B cell (primary cell): ENCODE measurements at regions not wholly inside any gene's neighbourhood (a gene's known extent, or its start where the extent isn't known, plus 50 kb on each side); places are given as distances from the start of the nearest gene placed in this dataset.

Experiments used
- EZH2 ChIP-seq: IDR thresholded peaks from 2 replicates; pipeline ENCODE4 v1.6.1; 2012; ENCODE audit warnings: borderline replicate concordance, low read depth, mild to moderate bottlenecking, moderate library complexity, low read length; ENCODE audit not compliant: insufficient read depth, poor library complexity, severe bottlenecking
- TF ChIP-seq, protein P1 (sequence below): fragments of 200-600 bp; IDR thresholded peaks from one replicate; pipeline ENCODE4 v1.8.0; 2022; ENCODE audit warnings: antibody characterized with exemption, mild to moderate bottlenecking

DNA sequence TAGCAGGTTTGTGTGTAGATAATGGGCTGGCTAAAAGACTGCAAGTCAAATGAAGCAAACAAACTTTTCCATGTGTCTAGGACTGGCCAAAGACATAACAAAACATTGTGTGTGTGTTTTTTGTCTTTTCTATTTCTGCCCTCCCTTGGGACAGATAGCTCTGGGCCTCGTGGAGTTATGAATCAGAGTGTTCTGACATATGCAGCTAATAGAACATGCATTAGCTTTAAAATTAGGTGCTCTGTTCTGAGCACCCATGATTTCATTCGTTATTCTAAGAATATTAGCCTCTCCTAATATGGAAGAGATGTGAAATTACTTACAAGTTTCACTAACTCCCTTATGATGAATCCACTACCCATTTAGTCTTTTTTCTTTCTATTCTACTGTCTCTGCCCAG, 367.3 kb upstream of the PAPPA start:
- TF ChIP-seq, protein P1, sequence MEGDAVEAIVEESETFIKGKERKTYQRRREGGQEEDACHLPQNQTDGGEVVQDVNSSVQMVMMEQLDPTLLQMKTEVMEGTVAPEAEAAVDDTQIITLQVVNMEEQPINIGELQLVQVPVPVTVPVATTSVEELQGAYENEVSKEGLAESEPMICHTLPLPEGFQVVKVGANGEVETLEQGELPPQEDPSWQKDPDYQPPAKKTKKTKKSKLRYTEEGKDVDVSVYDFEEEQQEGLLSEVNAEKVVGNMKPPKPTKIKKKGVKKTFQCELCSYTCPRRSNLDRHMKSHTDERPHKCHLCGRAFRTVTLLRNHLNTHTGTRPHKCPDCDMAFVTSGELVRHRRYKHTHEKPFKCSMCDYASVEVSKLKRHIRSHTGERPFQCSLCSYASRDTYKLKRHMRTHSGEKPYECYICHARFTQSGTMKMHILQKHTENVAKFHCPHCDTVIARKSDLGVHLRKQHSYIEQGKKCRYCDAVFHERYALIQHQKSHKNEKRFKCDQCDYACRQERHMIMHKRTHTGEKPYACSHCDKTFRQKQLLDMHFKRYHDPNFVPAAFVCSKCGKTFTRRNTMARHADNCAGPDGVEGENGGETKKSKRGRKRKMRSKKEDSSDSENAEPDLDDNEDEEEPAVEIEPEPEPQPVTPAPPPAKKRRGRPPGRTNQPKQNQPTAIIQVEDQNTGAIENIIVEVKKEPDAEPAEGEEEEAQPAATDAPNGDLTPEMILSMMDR = no peak
- TF ChIP-seq EZH2 = no peak
